Left renal cortex interstitium (tissue), 4 donors: ENCODE measurements at regions not wholly inside any gene's neighbourhood (a gene's known extent, or its start where the extent isn't known, plus 50 kb on each side); places are given as distances from the start of the nearest gene placed in this dataset.

Experiments used
- DNase-seq, 4 donors: peaks; one replicate each; pipeline ENCODE4 v3.0.0-alpha.2; 2013; ENCODE audit warnings: low read depth in 4 of 4, low spot score in 2 of 4, missing footprints in 1 of 4

DNA sequence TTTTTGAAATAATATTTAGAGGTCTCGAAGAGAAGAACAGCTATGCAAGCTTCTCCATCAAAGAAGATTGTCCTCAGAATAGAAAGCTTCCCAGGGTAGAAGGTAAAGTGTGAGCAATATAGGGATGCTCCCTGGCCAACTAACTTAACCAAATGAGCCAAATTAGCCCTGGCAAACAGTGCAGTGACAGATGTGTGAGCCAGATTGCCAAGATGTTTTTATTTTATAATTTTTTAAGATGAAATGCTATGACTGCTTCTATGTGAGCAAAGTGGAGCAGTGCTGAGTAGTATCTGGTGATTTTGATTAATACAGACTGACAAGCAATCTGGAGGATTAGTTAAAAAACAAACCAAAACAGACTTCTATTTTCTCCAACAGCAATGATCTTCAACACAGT lies 202.1 kb downstream of the NOVA1 start:
- no peak for DNase-seq

DNA sequence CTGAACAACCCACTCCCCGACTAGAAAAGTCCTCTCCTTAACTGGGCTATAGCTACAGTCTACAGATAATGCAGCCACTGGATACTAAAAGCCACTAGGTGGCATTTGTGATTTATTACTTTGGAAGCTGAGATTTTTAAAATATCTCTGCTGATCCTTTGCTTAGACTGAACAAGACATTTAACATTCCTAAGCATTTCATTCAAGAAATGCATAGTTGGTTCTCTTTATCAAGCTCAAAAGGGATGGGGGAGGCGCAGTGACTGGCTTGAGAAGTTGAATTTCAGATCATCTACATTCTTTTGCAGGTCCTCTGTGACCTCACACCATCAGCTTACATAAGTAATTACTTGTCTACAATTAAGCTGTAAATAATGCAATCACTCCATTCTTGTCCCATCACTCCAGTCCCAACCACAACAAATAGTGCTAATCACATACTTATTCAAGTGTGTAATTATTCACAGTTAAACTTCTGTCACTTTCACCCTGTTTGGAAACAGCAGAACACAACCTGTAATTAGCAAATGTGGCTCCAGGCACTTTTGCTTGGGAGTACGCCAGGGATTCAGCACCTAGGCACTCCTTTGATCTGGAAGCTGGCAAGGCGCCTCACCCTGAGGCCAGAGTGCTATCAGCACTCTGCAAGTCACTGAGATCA lies 203.6 kb downstream of the NOVA1 start:
- no peak for DNase-seq

DNA sequence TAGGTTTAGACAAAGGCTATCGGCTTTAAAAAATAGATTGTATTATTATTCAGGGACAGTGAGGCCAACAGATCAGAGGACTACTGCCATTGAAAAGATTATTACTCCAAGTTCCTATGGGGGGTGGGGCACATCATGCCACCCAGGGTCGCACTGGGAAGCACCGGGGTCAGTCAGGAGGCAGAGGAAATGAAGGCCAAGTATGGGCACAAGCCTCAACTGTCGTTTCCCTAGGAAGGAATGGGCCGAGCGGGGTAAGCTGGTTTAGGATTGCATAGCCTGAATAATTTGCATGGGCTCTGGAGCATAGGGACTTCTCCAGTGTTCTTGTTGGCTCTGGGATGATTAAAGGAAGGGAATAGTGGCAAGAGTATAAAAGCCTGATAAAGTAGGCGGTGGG lies 205.3 kb downstream of the NOVA1 start:
- no peak for DNase-seq

DNA sequence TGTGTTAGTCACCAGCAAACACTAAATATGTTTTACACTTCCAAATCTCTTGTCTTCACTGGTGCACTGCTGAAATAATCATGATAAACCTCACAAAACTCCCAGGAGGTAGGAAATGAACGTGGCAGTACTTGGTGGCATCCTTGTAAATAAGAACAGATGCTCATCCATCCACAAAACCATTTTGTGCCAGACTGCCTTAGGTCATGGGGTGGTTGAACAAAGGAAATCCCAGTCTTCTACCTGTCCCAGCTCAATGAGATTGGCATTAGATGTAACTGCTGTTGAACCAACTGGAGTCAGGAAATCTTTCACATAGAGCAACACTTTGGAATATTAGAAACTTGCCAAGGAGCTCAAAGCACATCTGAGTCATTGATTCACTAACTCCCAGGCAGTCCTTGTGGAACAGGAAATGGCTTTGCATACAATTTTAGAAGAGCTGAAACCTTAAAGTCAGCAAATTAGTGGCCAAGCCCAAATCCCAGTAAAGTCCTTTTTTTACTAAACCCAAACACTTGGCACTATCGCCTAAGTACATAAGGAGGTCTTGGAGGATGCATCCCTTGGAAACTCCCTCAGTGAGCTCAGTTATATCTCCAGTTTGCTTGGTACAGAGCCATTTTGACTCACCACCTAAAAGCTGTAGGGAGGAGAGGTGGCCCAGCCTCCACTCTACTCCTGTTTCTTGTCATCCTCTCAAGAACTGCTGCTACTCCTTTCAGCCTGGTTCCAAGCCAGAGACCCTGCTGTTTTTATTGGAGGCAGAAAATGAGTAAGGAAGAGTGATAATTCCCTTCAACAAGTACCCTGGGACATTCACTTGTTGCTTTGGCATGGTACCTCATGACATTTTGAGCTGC lies 208.0 kb downstream of the NOVA1 start:
- DNase-seq: no peak

DNA sequence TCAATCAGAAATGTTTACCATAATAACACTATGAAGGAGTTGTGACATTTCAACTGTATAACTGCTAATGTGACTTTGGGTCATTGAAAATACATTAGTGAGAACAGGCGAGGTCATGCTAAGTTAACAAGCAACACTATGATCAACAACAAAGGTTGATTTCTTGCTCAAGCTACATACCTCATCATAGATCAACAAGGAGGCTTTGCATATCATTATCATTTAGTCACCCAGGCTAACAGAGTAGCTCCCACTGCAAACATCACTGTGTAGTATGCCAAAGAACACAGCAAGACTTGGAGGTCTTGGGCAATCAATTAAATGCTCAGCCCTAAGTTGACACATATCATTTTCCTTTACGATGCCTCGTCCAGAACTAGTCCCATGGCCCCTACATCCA lies 212.5 kb downstream of the NOVA1 start:
- no peak for DNase-seq

DNA sequence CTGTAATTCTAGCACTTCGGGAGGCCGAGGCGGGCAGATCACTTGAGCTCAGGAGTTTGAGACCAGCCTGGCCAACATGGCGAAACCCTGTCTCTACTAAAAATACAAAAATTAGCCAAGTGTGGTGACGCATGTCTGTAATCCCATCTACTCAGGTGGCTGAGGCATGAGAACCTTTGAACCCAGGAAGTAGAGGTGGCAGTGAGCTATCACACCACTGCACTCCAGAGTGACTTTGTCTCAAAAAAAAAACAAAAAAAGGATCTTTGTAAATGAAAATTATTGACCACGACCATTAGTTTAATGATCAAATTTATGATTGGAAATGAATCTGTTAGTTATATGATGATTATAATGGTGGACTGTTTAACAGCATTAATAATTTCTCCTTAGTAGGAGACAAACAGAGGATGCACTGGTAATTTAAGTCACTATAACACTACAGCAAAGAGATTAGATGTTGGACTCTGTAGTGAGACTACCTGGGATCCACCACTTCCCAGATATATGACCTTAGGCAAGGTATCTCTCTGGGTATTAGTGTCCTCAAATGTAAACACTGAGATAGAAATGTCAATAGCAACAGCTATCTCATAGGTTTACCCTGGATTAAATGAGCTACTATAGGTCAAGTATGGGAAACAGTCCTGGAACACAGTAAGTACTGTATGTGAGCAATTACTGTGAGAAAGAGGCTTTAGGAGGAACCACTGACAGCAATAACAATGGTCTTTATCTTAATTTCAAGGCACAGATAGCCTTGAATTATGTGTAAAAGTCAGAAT lies 214.7 kb downstream of the NOVA1 start:
- no peak for DNase-seq

DNA sequence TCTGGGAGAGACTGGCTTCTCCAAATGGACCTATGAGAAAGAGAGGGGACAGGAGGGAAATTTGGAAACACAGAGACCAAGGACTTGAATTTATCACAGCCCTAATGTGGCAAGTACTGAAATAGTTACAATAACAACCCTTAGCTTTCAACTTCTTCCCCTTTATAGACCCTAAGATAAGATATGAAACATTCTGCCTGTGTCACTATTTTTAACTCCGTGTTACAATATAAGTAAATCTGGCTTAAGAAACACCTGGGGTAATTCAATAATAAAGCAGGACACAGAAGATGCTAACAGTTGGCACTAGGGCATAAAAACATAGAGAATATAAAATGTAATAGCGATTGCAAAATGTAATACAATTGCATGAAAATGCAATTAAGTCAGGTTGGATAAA lies 216.4 kb downstream of the NOVA1 start:
- no peak for DNase-seq

DNA sequence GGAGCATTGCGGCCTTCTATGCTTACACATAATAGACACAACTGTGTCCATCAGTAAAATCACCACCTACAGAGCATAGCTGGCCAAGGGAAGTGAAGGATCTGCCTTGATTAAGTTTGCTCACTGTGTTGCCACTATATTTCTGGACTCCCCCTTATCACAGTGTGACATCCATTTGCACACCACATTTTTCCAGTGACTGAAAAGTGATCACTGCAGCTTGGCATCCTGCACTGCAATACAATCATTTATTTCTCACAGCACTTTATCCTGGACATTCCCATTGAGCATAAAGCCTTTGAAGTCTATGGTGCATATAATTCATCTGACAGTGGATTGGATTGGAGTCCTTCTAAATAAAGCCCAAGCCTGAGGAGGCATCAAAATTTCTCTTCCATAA lies 217.2 kb downstream of the NOVA1 start:
- DNase-seq: no peak

DNA sequence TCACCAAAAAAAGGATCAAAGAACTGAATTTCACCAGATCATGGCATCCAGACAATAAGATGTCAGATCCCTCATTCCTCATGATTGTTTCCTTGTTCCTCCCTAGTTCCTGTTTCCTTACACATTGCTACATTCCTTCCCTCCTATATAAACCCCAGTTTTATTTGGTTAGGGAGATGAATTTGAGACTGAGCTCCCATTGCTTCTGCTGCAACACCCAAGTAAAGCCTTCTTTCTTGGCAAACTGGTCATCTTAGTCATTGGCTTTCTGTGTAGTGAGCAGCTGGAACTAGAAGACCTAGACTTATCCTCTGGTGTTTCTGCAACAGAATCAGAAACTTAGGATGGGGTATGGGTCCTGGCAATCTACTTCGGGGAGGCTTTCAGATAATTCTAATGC lies 217.9 kb downstream of the NOVA1 start:
- DNase-seq: no peak

DNA sequence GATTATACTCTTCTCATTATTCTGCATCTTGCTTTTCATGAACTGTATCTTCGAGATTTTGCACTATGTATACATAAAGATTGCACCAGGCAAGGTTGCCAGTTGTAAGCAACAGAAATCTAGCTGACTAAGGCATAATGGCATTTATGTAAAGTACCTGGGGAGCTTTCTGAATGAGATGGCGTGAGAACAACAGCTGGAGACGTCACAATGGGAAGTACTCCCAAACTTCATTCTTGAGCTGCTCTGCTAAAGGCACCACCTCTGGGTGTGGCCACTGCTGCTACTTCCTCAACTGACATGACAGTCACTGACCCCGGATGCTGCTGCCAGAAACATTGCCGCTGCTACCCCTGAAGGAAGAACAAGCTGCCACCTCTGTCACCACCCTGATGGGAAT lies 220.7 kb downstream of the NOVA1 start:
- no peak for DNase-seq

DNA sequence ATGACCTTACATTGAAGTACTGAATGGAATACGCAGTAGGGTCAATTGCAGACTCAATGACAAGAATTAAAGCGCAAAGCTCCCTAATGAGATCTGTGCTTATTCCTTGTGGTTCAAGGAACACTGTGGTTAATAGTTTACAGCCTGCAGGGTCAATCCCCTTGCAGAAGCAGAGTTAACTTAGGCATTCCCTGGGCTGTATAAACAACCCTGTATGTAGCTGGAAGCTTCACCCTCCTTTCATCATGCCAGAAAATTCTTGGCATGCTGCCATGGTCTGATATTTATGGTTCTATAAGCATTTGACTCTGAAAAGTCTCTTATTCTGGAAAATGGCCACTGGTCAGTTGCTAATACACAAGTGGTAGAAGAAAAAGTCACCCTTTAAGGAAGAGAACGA lies 227.7 kb downstream of the NOVA1 start:
- peak in 3 of 4 donors; percentile 37 to 63 (median 48) for DNase-seq

DNA sequence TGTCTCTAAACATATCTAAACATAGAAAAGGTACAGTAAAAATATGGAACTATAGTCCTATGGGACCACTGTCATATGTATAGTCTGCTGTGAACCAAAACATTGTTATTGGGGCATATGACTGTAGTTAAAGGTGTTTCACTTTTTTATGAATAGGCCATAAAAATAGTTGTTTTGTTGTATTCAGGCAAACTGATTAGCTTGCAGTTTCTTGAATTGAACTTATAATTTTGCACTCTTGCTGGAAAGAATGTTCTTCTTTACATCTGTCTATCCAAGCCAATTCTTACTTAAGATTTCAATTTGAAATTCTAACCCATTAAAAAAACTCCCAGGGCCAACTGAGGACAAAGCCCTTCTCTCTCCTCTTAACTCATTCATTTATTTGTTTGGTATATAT lies 234.1 kb downstream of the NOVA1 start:
- DNase-seq: no peak

DNA sequence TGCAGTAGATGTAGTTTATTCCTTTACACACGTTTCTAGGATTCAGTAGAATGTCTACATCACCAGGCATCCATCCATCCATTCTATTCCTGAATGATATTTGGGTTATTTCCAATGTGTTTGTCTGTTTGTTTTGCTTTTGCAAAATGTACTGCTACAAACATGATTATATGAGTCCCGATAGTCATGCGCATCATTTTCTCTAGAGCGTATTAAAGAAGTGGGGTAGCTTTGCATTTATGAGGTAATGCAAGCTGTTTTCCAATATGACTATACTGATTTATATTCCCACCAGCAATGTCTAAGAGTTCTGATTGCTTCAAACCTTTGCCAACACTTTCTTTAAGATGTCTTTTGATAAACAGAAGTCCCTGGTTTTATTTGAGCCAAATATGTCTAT lies 253.2 kb downstream of the NOVA1 start:
- DNase-seq: no peak

DNA sequence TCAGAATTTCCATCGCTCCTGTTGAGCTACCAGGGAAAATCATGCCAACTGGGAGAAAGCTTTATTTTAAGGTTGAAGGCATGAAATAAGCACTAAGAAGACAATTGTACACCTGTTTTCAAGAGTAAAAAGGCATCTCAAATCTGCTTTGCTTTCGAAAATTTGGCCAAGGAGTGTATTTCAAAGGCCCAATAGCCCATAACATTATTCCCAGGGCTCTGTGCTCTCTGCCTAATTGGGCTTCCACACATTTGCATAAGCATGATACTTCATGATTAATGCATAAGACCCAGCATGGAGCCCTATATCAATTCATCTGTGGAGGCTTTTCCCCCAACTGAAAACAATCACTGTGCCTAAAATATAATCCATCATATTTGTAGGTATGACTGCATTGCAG lies 258.5 kb downstream of the NOVA1 start:
- DNase-seq: no peak

DNA sequence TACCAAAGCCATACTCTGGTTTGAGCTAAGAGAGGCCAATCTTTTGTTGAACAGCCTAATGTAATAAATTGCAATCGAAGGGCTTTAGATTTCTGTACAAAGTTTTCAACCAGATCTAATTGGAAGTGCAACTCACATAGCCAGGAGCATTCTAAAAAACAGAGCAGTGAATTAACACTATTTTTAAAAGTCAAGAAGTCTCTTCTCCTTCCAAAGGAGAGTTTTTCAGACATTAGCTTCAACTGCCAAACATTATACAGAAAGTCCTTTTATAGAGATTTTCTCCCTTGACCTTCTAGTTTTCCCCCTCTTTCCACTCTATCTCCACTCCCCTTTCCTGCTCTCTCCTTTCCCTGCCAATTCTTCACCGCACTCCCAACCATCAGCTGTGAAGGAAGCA lies 259.6 kb downstream of the NOVA1 start:
- no peak for DNase-seq

DNA sequence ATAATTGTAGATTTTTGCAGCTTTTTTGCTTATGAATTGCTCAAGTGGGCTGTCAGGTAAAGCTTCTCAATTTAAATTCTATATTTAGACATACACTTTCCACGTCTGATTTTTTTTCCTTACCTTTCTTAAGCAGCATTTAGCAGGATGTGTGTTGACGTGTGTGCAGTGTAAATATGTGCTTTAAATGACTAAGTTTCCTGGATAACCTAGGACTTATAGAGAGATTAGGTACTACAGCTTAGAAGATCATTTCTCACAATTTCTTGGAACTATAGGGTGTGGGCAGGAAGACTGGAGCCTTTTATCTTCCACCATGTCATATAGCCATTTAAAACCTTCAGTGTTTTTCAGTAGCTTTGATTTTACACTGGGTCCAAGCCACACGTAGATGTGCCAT lies 263.5 kb downstream of the NOVA1 start:
- no peak for DNase-seq

DNA sequence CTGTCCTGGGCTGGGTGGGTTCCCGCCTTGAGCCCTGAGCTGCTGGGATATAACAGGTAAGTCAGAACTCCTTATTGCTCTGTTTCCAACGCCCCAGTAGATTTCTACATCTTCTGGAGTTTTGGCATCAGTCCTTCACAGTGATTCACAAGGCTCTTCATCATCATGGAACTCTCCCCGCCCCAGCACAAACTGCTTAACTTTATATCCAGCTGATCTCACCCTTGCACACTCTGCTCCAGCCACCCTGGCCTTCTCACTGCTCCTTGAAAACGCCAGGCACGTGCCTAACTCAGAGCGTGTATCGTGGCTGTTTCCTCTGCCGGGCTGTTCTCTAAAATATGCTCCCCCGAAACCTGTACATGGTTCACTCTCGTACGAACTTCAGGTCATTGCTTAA lies 264.9 kb downstream of the NOVA1 start:
- no peak for DNase-seq

DNA sequence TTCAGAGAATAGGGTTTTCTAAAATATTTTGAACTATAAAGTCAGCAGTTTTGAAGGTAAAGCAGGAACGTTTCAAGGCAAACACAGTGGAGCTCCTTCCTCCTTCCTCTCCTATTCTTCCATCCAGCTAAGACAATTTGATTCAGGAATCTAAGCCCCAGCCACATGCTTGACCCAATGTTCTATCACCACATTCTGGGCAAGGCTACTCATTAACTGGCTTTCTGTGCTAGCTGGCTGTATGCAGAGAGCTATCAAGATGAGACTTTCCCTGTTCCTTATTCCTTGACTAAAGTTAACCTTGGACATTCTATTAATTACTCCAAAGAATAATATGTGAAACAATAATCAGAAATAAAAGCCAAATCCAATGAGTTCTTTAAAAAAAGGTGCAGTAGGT lies 266.9 kb downstream of the NOVA1 start:
- DNase-seq: no peak

DNA sequence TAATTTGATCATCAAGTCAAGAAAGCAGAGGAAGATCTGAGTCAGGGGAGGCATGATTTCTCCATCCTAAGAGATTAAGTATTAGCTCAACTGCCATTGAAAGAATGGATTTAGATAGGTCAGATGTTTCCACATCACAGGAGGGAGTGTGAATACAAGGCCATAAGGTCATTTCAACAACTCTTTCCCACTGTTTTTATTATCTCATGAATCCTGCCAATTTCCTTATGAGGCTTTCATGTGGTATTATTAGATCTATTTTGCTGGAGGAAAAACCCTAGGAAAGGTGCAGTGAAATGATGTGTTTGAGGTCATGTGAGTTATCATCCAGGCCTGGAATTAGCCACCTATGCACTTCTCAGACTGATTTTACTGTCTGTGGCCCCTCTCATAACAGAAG lies 269.0 kb downstream of the NOVA1 start:
- DNase-seq: no peak

DNA sequence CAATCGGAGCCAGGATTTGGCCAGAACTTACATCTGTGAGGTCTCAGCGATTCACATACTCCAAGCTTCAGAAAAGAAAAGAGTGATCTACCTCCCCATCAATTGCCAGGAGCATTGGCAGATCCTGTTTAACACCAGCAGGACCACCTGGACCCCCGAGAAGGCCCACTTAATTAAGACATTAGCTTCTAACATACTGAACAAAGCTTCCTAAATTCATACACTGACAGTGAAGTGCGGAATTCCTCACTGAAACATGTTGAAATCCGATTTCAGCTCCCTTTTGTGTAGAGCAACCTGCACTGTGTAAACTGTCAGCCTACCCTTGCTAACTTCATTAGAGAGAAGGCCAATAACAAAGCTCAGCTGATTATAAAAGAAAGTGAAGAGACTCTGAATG lies 274.0 kb downstream of the NOVA1 start:
- no peak for DNase-seq

DNA sequence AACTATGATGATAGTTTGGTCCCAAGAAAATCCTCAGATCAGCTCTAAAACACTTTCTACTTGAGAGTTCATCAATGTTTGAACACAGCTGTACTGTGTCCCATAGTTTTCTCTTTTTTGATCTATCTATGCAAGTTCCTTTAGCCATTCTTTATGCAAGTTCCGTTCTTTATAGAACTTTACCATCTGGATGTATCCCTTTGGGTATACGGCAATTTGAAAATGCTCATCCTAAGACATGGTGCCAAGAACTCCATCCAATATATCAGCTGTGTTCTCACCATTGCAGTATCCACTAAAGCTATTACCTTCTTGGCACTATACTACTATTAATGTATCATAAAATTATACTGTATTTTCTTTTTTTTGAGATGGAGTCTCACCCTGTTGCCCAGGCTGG lies 276.9 kb downstream of the NOVA1 start:
- DNase-seq: no peak
